H1 (cell line): ENCODE measurements at regions not wholly inside any gene's neighbourhood (a gene's known extent, or its start where the extent isn't known, plus 50 kb on each side); places are given as distances from the start of the nearest gene placed in this dataset.

ENCODE experiments used
- CTCF ChIA-PET: fragments of 300-600 bp; sonication (Branson Sonifier 250); formaldehyde crosslinking; loops from one replicate; lab custom pipeline; 2021; ENCODE audit not compliant: partially characterized antibody; lab: Charles Lee
- POLR2A ChIA-PET: fragments of 300-600 bp; sonication (Branson Sonifier 250); formaldehyde crosslinking; loops from one replicate; lab custom pipeline; 2021; ENCODE audit warnings: inconsistent platforms; ENCODE audit not compliant: partially characterized antibody; lab: Charles Lee
- DNase-seq, 2 experiments: peaks; one replicate each; pipeline versions ENCODE4 v3.0.0 to v3.0.0-alpha.2; 2010 to 2022; ENCODE audit warnings: low spot score in 2 of 2, low read depth in 1 of 2, mixed read lengths in 1 of 2
- FAIRE-seq: peaks from 2 replicates; lab custom pipeline; 2011; peaks lifted over from hg19 to GRCh38; lab: Jason Lieb, UNC
- H2AFZ ChIP-seq: 2 replicates; pipeline ENCODE4 v1.8.1; 2012; ENCODE audit warnings: low read length, inconsistent platforms
- H2AK5ac ChIP-seq: 2 replicates; pipeline ENCODE4 v1.6.1; 2013; ENCODE audit warnings: low read depth, low read length
- H2BK120ac ChIP-seq: replicated peaks from 2 replicates; pipeline ENCODE3; 2013; ENCODE audit warnings: low read depth, low read length, inconsistent platforms
- H2BK12ac ChIP-seq: 2 replicates; pipeline ENCODE4 v1.6.1; 2013; ENCODE audit warnings: low read depth, low read length
- H2BK15ac ChIP-seq: 2 replicates; pipeline ENCODE4 v1.6.1; 2013; ENCODE audit warnings: low read length
- H2BK20ac ChIP-seq: 2 replicates; pipeline ENCODE4 v1.6.1; 2013; ENCODE audit warnings: low read length
- H2BK5ac ChIP-seq: 2 replicates; pipeline ENCODE4 v1.6.1; 2013; ENCODE audit warnings: low read depth, low read length
- H3K14ac ChIP-seq: 2 replicates; pipeline ENCODE4 v1.6.1; 2013; ENCODE audit warnings: inconsistent platforms; ENCODE audit not compliant: insufficient read length
- H3K18ac ChIP-seq: 2 replicates; pipeline ENCODE4 v1.6.1; 2013; ENCODE audit warnings: low read length; ENCODE audit errors: extremely low read depth
- H3K23ac ChIP-seq: 2 replicates; pipeline ENCODE4 v1.6.1; 2013; ENCODE audit warnings: inconsistent platforms; ENCODE audit not compliant: insufficient read length
- H3K23me2 ChIP-seq: 2 replicates; pipeline ENCODE4 v1.6.1; 2013; ENCODE audit warnings: low read depth, low read length
- H3K27ac ChIP-seq: 2 replicates; pipeline ENCODE4 v1.6.1; 2011; ENCODE audit warnings: low read depth, low read length, inconsistent platforms
- H3K27me3 ChIP-seq, 4 experiments: replicated peaks in 1 of 4; 1 replicate in 1 of 4; 2 replicates in 3 of 4; pipeline versions ENCODE4 v1.6.1 to v1.8.1; 2011 to 2013; ENCODE audit warnings: low read length in 3 of 4, mild to moderate bottlenecking in 3 of 4, inconsistent platforms in 2 of 4, mixed read lengths in 2 of 4, moderate library complexity in 1 of 4; ENCODE audit not compliant: control insufficient read depth in 3 of 4, insufficient read depth in 3 of 4; ENCODE audit errors: extremely low read depth in 1 of 4
- H3K36me3 ChIP-seq, 4 experiments: 2 replicates each; pipeline versions ENCODE4 v1.6.1 to v1.8.1; 2011 to 2013; ENCODE audit warnings: mild to moderate bottlenecking in 4 of 4, low read length in 3 of 4, moderate library complexity in 2 of 4, control low read depth in 1 of 4, inconsistent platforms in 1 of 4; ENCODE audit not compliant: insufficient read depth in 4 of 4, control insufficient read depth in 2 of 4
- H3K4ac ChIP-seq: replicated peaks from 2 replicates; pipeline ENCODE3; 2013; ENCODE audit warnings: low read length, low read depth, mixed read lengths, inconsistent platforms; ENCODE audit not compliant: insufficient read length
- H3K4me1 ChIP-seq, 4 experiments: replicated peaks in 1 of 4; 1 replicate in 1 of 4; 2 replicates in 3 of 4; pipeline versions ENCODE4 v1.6.1 to v1.8.1; 2011 to 2013; ENCODE audit warnings: low read length in 3 of 4, inconsistent platforms in 2 of 4, mixed read lengths in 1 of 4; ENCODE audit not compliant: insufficient read depth in 4 of 4, control insufficient read depth in 3 of 4
- H3K4me2 ChIP-seq, 2 experiments: 2 replicates each; pipeline versions ENCODE4 v1.6.1 to v1.8.1; 2011 to 2013; ENCODE audit warnings: low read depth in 2 of 2, low read length in 2 of 2, control low read depth in 1 of 2, inconsistent platforms in 1 of 2, mild to moderate bottlenecking in 1 of 2; ENCODE audit not compliant: insufficient read depth in 1 of 2
- H3K4me3 ChIP-seq, 4 experiments: fragments of 200-600, 300-600 bp in 1 of 4; sonication (generic), shearing (Covaris generic), sonication (Bioruptor Twin) in 1 of 4; 2 replicates each; pipeline versions ENCODE4 v1.5.1 to v1.8.1; 2011 to 2016; ENCODE audit warnings: low read length in 4 of 4, low read depth in 3 of 4, control low read depth in 2 of 4, inconsistent platforms in 2 of 4, mild to moderate bottlenecking in 2 of 4, mixed read lengths in 1 of 4, moderate library complexity in 1 of 4; ENCODE audit not compliant: insufficient read depth in 2 of 4; ENCODE audit errors: extremely low read depth in 1 of 4
- H3K56ac ChIP-seq: replicated peaks from 2 replicates; pipeline ENCODE3; 2013; ENCODE audit warnings: low read depth, mild to moderate bottlenecking, mixed read lengths, low read length, inconsistent platforms; ENCODE audit not compliant: insufficient read length
- H3K79me1 ChIP-seq: 2 replicates; pipeline ENCODE4 v1.6.1; 2013; ENCODE audit warnings: low read depth, low read length, control low read depth
- H3K79me2 ChIP-seq, 2 experiments: 2 replicates each; pipeline versions ENCODE4 v1.6.1 to v1.8.1; 2012 to 2013; ENCODE audit warnings: low read length in 2 of 2, mild to moderate bottlenecking in 2 of 2, inconsistent platforms in 1 of 2; ENCODE audit not compliant: insufficient read depth in 2 of 2, control insufficient read depth in 1 of 2
- H3K9ac ChIP-seq, 4 experiments: replicated peaks in 1 of 4; 1 replicate in 1 of 4; 2 replicates in 3 of 4; pipeline versions ENCODE4 v1.6.1 to v1.8.1; 2011 to 2013; ENCODE audit warnings: low read depth in 3 of 4, low read length in 3 of 4, control low read depth in 2 of 4, mild to moderate bottlenecking in 2 of 4, moderate library complexity in 2 of 4, inconsistent platforms in 1 of 4; ENCODE audit errors: extremely low read depth in 1 of 4
- H3K9me3 ChIP-seq, 2 experiments: 2 replicates each; pipeline versions ENCODE4 v1.6.1 to v1.8.1; 2012 to 2013; ENCODE audit warnings: mild to moderate bottlenecking in 2 of 2, moderate library complexity in 2 of 2, control low read depth in 1 of 2, inconsistent platforms in 1 of 2, low read depth in 1 of 2, low read length in 1 of 2, mixed read lengths in 1 of 2; ENCODE audit not compliant: insufficient read depth in 2 of 2
- H4K20me1 ChIP-seq, 2 experiments: replicated peaks in 1 of 2; 2 replicates each; pipeline versions ENCODE3 to v1.8.1; 2011 to 2013; ENCODE audit warnings: inconsistent platforms in 2 of 2, low read length in 2 of 2, mild to moderate bottlenecking in 1 of 2; ENCODE audit not compliant: insufficient read depth in 2 of 2, control insufficient read depth in 1 of 2
- H4K5ac ChIP-seq: 2 replicates; pipeline ENCODE4 v1.6.1; 2013; ENCODE audit warnings: low read length, low read depth, mixed read lengths, inconsistent platforms; ENCODE audit not compliant: insufficient read length
- H4K8ac ChIP-seq: 2 replicates; pipeline ENCODE4 v1.8.0; 2013; ENCODE audit warnings: mild to moderate bottlenecking, moderate library complexity, low read length, inconsistent platforms; ENCODE audit not compliant: insufficient read depth; ENCODE audit errors: extremely low read depth
- H4K91ac ChIP-seq: replicated peaks from 2 replicates; pipeline ENCODE3; 2013; ENCODE audit warnings: low read length, mixed read lengths, inconsistent platforms; ENCODE audit not compliant: insufficient read length
- CBX5 ChIP-seq: fragments of 300-800, 300-1000 bp; sonication (generic); IDR thresholded peaks from 2 replicates; pipeline ENCODE4 v1.7.1; 2016; ENCODE audit warnings: antibody characterized with exemption, low read length, low read depth
- HDAC6 ChIP-seq: IDR thresholded peaks from one replicate; pipeline ENCODE4 v1.7.1; 2012; ENCODE audit warnings: low read depth, mild to moderate bottlenecking, inconsistent platforms, low read length, moderate library complexity
- MAX ChIP-seq: IDR thresholded peaks from 2 replicates; pipeline ENCODE4 v1.6.1; 2012; ENCODE audit warnings: inconsistent platforms
- RFX5 ChIP-seq: IDR thresholded peaks from 2 replicates; pipeline ENCODE4 v1.6.1; 2011; ENCODE audit warnings: low read depth, low read length, improper control_type of control experiment, borderline replicate concordance
- SP4 ChIP-seq: IDR thresholded peaks from 2 replicates; pipeline ENCODE4 v1.6.1; 2012; ENCODE audit warnings: low read length, inconsistent platforms
- WGBS, 2 experiments: shearing (Covaris generic) in 1 of 2; methylation state at CpG; one replicate each; pipeline versions ENCODE4 v1.1.6 to v1.1.7; 2013 to 2015; ENCODE audit warnings: low lambda C conversion rate in 2 of 2, mixed read lengths in 2 of 2, inconsistent platforms in 1 of 2, low coverage in 1 of 2, missing lambda C conversion rate in 1 of 2; ENCODE audit not compliant: insufficient replicate concordance in 2 of 2, insufficient coverage in 1 of 2, insufficient read length in 1 of 2; ENCODE audit errors: extremely low coverage in 1 of 2, missing lambda C conversion rate in 1 of 2; 5-methylcytosine and 5-hydroxymethylcytosine counted together

DNA sequence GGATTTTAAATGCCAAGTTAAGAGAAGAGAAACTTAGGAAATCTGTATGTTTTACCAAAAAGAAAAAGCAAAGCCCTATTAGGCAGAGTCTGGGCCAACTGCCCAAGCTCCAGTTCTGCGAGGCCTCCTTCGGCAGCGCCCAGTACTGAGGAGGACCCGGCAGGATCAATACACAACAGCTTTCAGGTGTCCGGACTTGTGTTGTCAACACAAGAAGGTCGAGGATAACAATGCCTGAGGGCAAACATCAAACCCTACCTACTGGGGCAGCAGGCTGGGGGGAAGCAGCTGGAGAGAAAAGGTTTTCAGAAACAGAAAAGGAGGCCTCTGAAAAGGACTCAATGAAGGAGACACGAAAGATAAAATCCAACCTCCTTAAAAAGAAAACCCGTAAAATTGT, 98.1 kb upstream of the GJB5 start:
- Histone ChIP-seq H4K91ac (no peak overlapping the region), H3K23ac (no peak overlapping the region), H3K9me3 (no peaks in the 10 kb centered on the region), H3K36me3 (no peaks in the 10 kb centered on the region), H3K27ac (no peak overlapping the region), H2AFZ (no peak overlapping the region), H2BK5ac (no peak overlapping the region), H3K4me2 (peak overlapping the region in 1 of 2 experiments; percentile 56; a peak in 2 of 4 replicates), H3K18ac (no peak overlapping the region), H3K14ac (no peak overlapping the region), H3K4me3 (no peak overlapping the region), H3K79me2 (no peaks in the 10 kb centered on the region), H3K9ac (no peak overlapping the region), H3K4me1 (peaks cover 6 to 28% (median 20%) of the 10 kb centered on the region in 4 experiments), H3K23me2 (no peaks in the 10 kb centered on the region), H3K4ac (no peak overlapping the region), H3K56ac (no peak overlapping the region), H4K8ac (no peak overlapping the region), H4K5ac (no peak overlapping the region), H2BK20ac (0 out of 2 replicates have a peak overlapping the region, but pooled peaks have one; percentile 63), H3K79me1 (no peaks in the 10 kb centered on the region), H2BK12ac (no peak overlapping the region), H2BK120ac (no peak overlapping the region), H3K27me3 (no peaks in the 10 kb centered on the region), H4K20me1 (no peaks in the 10 kb centered on the region), H2BK15ac (no peak overlapping the region)
- CTCF ChIA-PET = interaction anchor here (1.3 to 1.7 kb wide), 2 partner anchors 13 to 124 kb away, joined by 3 to 4 read pairs; no protein-coding TSS in a partner anchor
- no peak for DNase-seq
- 76% methylated on average over 8 of the region's 8 CpGs; no CpG with 5 or more reads in 1 of the 2 experiments for WGBS, 2 experiments
- no peak for FAIRE-seq
- TF ChIP-seq MAX = no peak
- TF ChIP-seq SP4 = no peak
- TF ChIP-seq RFX5 = no peak
- TF ChIP-seq HDAC6 = no peak
- TF ChIP-seq CBX5 = no peak
- TF ChIP-seq, all 59 proteins: peak for 0
- H2AK5ac ChIP-seq = no peak overlapping the region
- POLR2A ChIA-PET = no interaction called here
